Coronary artery (tissue), 2 donors: ENCODE measurements at regions not wholly inside any gene's neighbourhood (a gene's known extent, or its start where the extent isn't known, plus 50 kb on each side); places are given as distances from the start of the nearest gene placed in this dataset.
"Not testable (repeated sequence)": the region's sequence is repeated elsewhere in the genome, so short reads cannot be mapped to it uniquely, and the experiment has no call there.

Source experiments
- DNase-seq: peaks from one replicate; pipeline ENCODE4 v3.0.0-alpha.2; 2017; ENCODE audit warnings: low spot score
- H3K27ac ChIP-seq, 2 donors: fragments of 200-600 bp; sonication (generic); one replicate each; pipeline ENCODE4 v1.5.1; 2016 to 2019
- H3K4me3 ChIP-seq: fragments of 200-600 bp; sonication (generic); 2 replicates; pipeline ENCODE4 v1.5.1; 2016; ENCODE audit warnings: mild to moderate bottlenecking, moderate library complexity
- CTCF ChIP-seq: fragments of 200-600 bp; sonication (generic); IDR thresholded peaks from one replicate; pipeline ENCODE4 v1.5.1; 2019; ENCODE audit warnings: antibody characterized with exemption

- Histone ChIP-seq H3K4me3 (no peak overlapping the region), H3K27ac (no peak overlapping the region)
- DNase-seq = no peak
- TF ChIP-seq CTCF = no peak
Measured at GRCh38 chr6:168935628-168936010, 318.0 kb downstream of the THBS2 start.

DNA sequence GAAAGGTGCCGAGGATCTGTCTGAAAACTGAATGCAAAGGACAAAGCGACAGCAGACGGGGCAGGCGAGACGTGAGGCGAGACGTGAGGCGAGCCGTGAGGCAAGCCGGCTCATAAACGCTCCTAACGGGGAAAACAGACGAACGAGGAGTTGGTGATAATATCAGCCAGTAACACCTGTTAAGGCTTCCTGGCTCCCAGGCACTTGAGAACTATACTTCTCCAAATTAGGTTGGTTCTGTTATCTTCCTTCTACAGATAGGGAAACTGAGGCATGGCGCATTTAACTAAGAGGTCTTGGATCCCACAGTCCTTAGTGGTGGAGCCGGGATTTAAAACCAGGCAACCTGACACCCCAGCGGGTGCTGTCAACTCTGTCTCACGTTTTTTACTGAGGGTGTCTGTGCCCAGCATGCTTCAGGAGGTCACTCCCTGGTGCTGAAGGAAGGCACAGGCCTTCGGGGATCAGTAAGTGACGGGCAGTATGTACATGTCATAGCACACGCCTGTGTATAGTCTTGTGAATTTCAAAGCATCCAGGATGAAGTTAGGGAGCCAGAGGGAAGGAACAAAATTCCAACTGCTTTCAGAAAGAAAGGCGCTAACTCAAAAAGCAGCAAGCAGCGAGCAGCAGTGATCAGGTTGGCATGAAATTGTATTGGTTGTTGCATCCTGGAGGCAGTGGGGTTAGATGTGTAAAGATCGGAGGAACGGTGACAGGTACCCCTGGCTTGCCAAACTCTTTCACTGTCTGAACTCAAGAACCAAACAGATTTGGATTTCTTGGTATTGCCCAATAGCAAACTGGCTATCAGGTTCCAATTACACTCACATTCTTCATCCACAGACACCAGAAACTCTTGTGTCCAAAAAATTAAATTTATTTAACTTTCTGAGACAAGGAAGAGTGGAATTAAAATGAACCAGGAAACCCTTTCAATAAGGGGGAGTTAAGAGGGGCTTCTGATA is 318.7 kb downstream of the THBS2 start:
- no peak overlapping the region for H3K4me3 ChIP-seq
- no peak for DNase-seq
- no peak for TF ChIP-seq CTCF
- H3K27ac ChIP-seq = no peak overlapping the region

DNA sequence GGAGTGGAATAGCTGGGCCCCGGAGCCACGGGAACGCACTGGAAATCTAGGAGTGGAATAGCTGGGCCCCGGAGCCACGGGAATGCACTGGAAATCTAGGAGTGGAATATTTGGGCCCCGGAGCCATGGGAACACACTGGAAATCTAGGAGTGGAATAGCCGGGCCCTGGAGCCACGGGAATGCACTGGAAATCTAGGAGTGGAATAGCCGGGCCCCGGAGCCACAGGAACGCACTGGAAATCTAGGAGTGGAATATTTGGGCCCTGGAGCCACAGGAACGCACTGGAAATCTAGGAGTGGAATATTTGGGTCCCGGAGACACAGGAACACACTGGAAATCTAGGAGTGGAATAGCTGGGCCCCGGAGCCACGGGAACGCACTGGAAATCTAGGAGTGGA is 321.5 kb downstream of the THBS2 start:
- H3K27ac ChIP-seq, DNase-seq, H3K4me3 ChIP-seq: not testable (repeated sequence)

DNA sequence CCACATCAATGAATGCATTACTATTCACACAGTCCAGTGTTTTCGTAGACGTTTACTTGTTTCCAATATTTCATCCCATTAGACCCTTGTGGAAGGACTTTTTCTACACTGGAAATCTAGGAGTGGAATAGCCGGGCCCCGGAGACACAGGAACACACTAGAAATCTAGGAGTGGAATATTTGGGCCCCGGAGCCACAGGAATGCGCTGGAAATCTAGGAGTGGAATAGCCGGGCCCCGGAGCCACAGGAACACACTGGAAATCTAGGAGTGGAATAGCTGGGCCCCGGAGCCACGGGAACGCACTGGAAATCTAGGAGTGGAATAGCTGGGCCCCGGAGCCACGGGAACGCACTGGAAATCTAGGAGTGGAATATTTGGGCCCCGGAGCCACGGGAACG is 322.6 kb downstream of the THBS2 start:
- H3K27ac ChIP-seq, DNase-seq, H3K4me3 ChIP-seq: not testable (repeated sequence)

DNA sequence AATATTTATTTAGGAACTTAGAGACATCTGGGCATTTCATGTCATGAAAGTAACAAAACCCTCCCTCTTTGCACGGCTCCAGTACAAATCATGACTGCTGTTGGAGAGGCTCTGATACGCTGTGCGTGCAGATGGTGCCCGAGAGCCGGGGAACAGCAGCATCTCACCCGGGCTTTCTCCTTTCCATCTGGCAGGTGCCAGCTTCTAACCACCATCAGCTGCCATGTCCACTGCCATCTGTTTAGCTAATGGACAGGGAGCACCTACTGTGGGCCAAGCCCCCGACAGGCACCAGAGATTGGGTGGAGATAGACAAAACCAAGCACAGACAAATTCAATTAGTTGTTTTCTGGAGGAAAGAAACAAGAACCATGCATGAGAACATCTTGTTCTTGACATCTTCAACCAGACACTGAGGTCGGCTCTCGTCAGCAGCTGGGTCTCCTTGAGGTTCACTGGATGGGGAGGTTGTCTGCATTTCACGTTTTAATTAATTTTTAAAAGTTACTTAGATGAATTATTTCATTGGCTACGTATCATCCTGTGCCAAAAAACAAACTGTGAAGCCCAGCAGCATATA is 323.7 kb downstream of the THBS2 start:
- Histone ChIP-seq H3K4me3 (no peak overlapping the region), H3K27ac (no peak overlapping the region)
- no peak for DNase-seq
- TF ChIP-seq CTCF = no peak

DNA sequence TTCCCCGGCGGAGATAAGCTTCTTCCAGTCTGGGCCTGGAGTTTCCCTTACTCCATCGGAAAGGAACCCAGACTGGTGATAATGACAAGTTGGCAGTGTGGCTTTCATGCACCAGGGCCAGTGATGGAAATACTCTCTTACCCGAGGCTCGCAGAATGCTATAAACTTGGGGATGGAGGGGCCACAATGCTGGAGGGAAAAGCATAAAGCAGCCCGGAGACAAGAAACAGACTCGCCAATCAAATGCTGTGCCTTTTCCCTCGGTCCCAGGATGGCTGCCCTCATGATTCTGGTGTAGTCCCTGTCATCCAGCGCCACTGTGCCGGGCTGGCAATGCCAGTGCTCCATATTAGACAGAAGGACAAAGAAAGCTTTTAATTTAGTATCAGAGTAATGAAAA is 325.6 kb downstream of the THBS2 start:
- no peak for TF ChIP-seq CTCF
- no peak for DNase-seq
- H3K4me3 ChIP-seq = no peak overlapping the region
- no peak overlapping the region for H3K27ac ChIP-seq

DNA sequence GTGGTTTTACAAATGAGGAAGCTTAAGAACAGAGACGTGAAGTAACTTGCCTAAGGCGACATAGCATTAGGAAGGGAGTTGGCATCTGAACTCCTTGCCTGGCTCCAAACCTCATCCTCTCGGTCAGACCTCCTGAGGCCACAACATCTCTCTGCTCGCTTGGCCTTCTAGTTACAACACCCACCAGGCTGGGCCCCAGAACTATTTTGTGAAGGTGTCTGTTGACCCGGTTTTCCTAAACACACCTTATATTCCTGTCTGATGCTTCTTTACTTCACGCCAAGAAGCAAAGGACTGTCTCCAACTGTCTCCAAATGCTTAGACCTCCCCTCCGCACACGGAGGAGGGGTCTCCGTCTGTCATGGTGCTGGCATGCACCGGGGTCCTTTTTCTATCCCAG is 326.6 kb downstream of the THBS2 start:
- no peak for DNase-seq
- TF ChIP-seq CTCF = no peak

GRCh38 chr6:168926306-168926705 is 327.3 kb downstream of the THBS2 start:
- DNase-seq = no peak
- no peak overlapping the region for H3K27ac ChIP-seq
- no peak overlapping the region for H3K4me3 ChIP-seq
- TF ChIP-seq CTCF = no peak

More for the DNA sequence above, 326.6 kb downstream of the THBS2 start:
- no peak overlapping the region for H3K27ac ChIP-seq
- H3K4me3 ChIP-seq = no peak overlapping the region
